CD4-positive, alpha-beta T cell (primary cell): ENCODE measurements at regions not wholly inside any gene's neighbourhood (a gene's known extent, or its start where the extent isn't known, plus 50 kb on each side); places are given as distances from the start of the nearest gene placed in this dataset.

Experiments used
- ATAC-seq: fragments of 200-7000 bp; cut with Tn5 transposase; one replicate; pipeline ENCODE4 v1.10.0; 2022; ENCODE audit warnings: mild to moderate bottlenecking; ENCODE audit not compliant: poor library complexity
- CTCF ChIA-PET: fragments of 350-600 bp; sonication (Branson Sonifier 250); formaldehyde crosslinking; loops from one replicate; lab custom pipeline; 2021; ENCODE audit warnings: antibody characterized with exemption, inconsistent platforms; lab: Charles Lee
- POLR2A ChIA-PET: fragments of 350-600 bp; sonication (Branson Sonifier 250); formaldehyde crosslinking; loops from one replicate; lab custom pipeline; 2021; ENCODE audit warnings: antibody characterized with exemption, inconsistent platforms; lab: Charles Lee
- DNase-seq, 14 experiments: peaks; one replicate each; pipeline ENCODE4 v3.0.0-alpha.2; 2013 to 2020; ENCODE audit warnings: mixed read lengths in 2 of 14
- H3K27ac ChIP-seq, 2 donors: one replicate each; pipeline versions ENCODE4 v1.5.1 to v1.7.0; 2013; ENCODE audit warnings: low read length in 2 of 2, low read depth in 1 of 2, mild to moderate bottlenecking in 1 of 2
- H3K27me3 ChIP-seq, 2 experiments: 1 replicate in 1 of 2; 2 replicates in 1 of 2; pipeline versions ENCODE4 v1.6.1 to v1.7.0; 2013; ENCODE audit warnings: low read length in 2 of 2, control low read depth in 1 of 2, mild to moderate bottlenecking in 1 of 2, moderate library complexity in 1 of 2; ENCODE audit not compliant: insufficient read depth in 2 of 2, control insufficient read depth in 1 of 2
- H3K36me3 ChIP-seq: one replicate; pipeline ENCODE4 v1.6.1; 2013; ENCODE audit warnings: low read length, control low read depth; ENCODE audit not compliant: insufficient read depth
- H3K4me1 ChIP-seq: one replicate; pipeline ENCODE4 v1.6.1; 2013; ENCODE audit warnings: low read length, control low read depth; ENCODE audit not compliant: insufficient read depth
- H3K4me3 ChIP-seq: one replicate; pipeline ENCODE4 v1.5.1; 2013; ENCODE audit warnings: mild to moderate bottlenecking, low read length, moderate library complexity
- H3K9me3 ChIP-seq, 2 experiments: 1 replicate in 1 of 2; 2 replicates in 1 of 2; pipeline versions ENCODE4 v1.6.1 to v1.7.0; 2013; ENCODE audit warnings: low read length in 2 of 2, mild to moderate bottlenecking in 2 of 2, control low read depth in 1 of 2, moderate library complexity in 1 of 2; ENCODE audit not compliant: control insufficient read depth in 1 of 2, insufficient read depth in 1 of 2
- H3K27ac Mint-ChIP-seq: one replicate; pipeline ENCODE4 v1.8.0; 2020; ENCODE audit warnings: mixed read lengths
- H3K27me3 Mint-ChIP-seq: one replicate; pipeline ENCODE4 v1.8.0; 2021; ENCODE audit warnings: mixed read lengths
- H3K36me3 Mint-ChIP-seq: one replicate; pipeline ENCODE4 v1.8.0; 2021; ENCODE audit warnings: low read depth, mixed read lengths
- H3K4me1 Mint-ChIP-seq: one replicate; pipeline ENCODE4 v1.8.0; 2021; ENCODE audit warnings: low read depth, mixed read lengths
- H3K4me3 Mint-ChIP-seq: one replicate; pipeline ENCODE4 v1.8.0; 2020; ENCODE audit warnings: mild to moderate bottlenecking, mixed read lengths
- H3K9me3 Mint-ChIP-seq: one replicate; pipeline ENCODE4 v1.8.0; 2020; ENCODE audit warnings: mixed read lengths
- CTCF ChIP-seq: fragments of 200-600 bp; IDR thresholded peaks from one replicate; pipeline ENCODE4 v1.8.0; 2022; ENCODE audit warnings: antibody characterized with exemption, mild to moderate bottlenecking
- intact Hi-C, 2 experiments: fragments of 100-400 bp; cut with DNase I in 1 of 2; cut with micrococcal nuclease in 1 of 2; formaldehyde crosslinking; loops; one replicate each; pipeline versions ENCODE4 v1.15.1 to v1.9.0; 2023 to 2025; cut with DNase I, micrococcal nuclease

- Histone ChIP-seq H3K9me3 (no peaks in the 10 kb centered on the region), H3K36me3 (no peaks in the 10 kb centered on the region), H3K4me3 (no peak overlapping the region), H3K27me3 (no peaks in the 10 kb centered on the region), H3K4me1 (no peaks in the 10 kb centered on the region), H3K27ac (no peak overlapping the region)
- Mint-ChIP-seq H3K4me3 (no peak overlapping the region), H3K27ac (no peak overlapping the region), H3K36me3 (peaks cover 36% of the 10 kb centered on the region), H3K9me3 (no peaks in the 10 kb centered on the region), H3K27me3 (no peaks in the 10 kb centered on the region), H3K4me1 (no peaks in the 10 kb centered on the region)
- POLR2A ChIA-PET = no interaction called here
- ATAC-seq (no peak), DNase-seq (no peak)
- intact Hi-C loops = no loop called here
- CTCF ChIA-PET = no interaction called here
- no peak for TF ChIP-seq CTCF
Observed at GRCh38 chr13:99867535-99868257, 103.9 kb downstream of the ZIC5 start.

DNA sequence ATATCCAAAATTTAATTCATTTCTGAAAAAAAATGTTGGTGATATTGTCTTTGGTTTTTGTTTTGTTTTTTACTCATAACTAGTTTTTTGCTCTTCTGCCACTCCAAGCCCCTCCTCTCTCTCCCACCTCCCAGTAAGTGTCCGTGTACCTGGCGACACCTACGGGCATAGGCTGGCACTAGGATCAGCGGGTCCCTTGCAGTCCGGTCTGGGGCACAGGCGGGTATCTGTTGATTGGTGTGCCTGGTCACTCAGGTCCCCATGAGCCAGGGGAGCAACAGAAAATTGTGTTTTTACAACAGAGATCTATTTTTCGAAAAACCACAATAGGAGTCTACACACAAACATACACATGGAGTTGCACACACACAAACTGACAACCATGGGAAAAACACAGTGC lies 104.8 kb downstream of the ZIC5 start:
- POLR2A ChIA-PET = no interaction called here
- CTCF ChIA-PET = no interaction called here
- H3K4me3 Mint-ChIP-seq = no peak overlapping the region
- Histone ChIP-seq H3K27ac (no peak overlapping the region), H3K4me1 (no peaks in the 10 kb centered on the region), H3K27me3 (no peaks in the 10 kb centered on the region), H3K9me3 (no peaks in the 10 kb centered on the region), H3K4me3 (no peak overlapping the region), H3K36me3 (no peaks in the 10 kb centered on the region)
- no peaks in the 10 kb centered on the region for H3K27me3 Mint-ChIP-seq
- no peaks in the 10 kb centered on the region for H3K4me1 Mint-ChIP-seq
- no peak overlapping the region for H3K27ac Mint-ChIP-seq
- TF ChIP-seq CTCF = no peak
- H3K36me3 Mint-ChIP-seq = peaks cover 36% of the 10 kb centered on the region
- intact Hi-C loops = no loop called here
- DNase-seq (no peak), ATAC-seq (no peak)
- no peaks in the 10 kb centered on the region for H3K9me3 Mint-ChIP-seq

DNA sequence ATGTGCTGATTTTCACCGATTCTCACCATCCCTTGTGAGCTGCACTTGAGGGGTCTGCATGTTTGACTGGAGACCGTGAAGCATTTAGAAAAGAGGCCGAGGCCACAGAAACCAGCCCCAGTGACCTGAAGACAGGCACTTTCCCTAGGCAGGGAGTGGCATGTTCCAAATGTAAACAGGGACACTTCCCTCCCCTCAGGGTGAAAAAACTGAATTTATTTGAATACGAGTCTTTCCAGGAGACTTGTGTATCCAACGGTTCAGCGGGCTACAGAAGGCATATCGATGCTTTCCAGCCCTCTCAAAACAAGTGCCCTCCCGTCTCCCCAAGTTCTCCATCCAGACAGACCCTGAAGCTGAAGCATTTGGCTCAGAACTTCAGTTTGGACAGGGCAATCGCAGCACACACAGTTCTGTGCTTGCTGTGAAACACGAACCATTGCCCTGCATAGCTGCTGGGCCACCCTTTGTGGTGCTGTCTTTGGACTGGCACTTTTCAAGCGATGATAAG lies 106.1 kb downstream of the ZIC5 start:
- no peaks in the 10 kb centered on the region for H3K9me3 ChIP-seq
- no peaks in the 10 kb centered on the region for H3K4me1 ChIP-seq
- TF ChIP-seq CTCF = no peak
- CTCF ChIA-PET = no interaction called here
- Mint-ChIP-seq H3K4me1 (no peaks in the 10 kb centered on the region), H3K27me3 (no peaks in the 10 kb centered on the region), H3K27ac (no peak overlapping the region), H3K4me3 (no peak overlapping the region), H3K9me3 (no peaks in the 10 kb centered on the region), H3K36me3 (peaks cover 36% of the 10 kb centered on the region)
- no peaks in the 10 kb centered on the region for H3K36me3 ChIP-seq
- H3K27ac ChIP-seq = no peak overlapping the region
- POLR2A ChIA-PET = no interaction called here
- H3K27me3 ChIP-seq = no peaks in the 10 kb centered on the region
- H3K4me3 ChIP-seq = no peak overlapping the region
- ATAC-seq = no peak
- DNase-seq = no peak
- intact Hi-C loops = no loop called here
